Gastroesophageal sphincter (tissue), 3 donors: ENCODE measurements at regions not wholly inside any gene's neighbourhood (a gene's known extent, or its start where the extent isn't known, plus 50 kb on each side); places are given as distances from the start of the nearest gene placed in this dataset.

ENCODE experiments used
- EP300 ChIP-seq: sonication (generic); formaldehyde crosslinking; IDR thresholded peaks from one replicate; pipeline ENCODE4 v1.6.1; 2017; ENCODE audit warnings: antibody characterized with exemption, mild to moderate bottlenecking
- POLR2AphosphoS5 ChIP-seq: sonication (generic); formaldehyde crosslinking; IDR thresholded peaks from one replicate; pipeline ENCODE4 v1.6.1; 2017; ENCODE audit warnings: antibody characterized with exemption
- TF ChIP-seq, protein P1 (sequence below), 4 experiments: fragments of 200-600 bp in 2 of 4; fragments of 450-650 bp in 2 of 4; sonication (generic) in 1 of 4; IDR thresholded peaks; one replicate each; pipeline ENCODE4 v1.5.1; 2017 to 2019; ENCODE audit warnings: antibody characterized with exemption in 4 of 4, mild to moderate bottlenecking in 2 of 4, moderate library complexity in 2 of 4

GRCh38 chr1:10943041-10943440, 69.4 kb upstream of the TARDBP start:
- TF ChIP-seq, protein P1, sequence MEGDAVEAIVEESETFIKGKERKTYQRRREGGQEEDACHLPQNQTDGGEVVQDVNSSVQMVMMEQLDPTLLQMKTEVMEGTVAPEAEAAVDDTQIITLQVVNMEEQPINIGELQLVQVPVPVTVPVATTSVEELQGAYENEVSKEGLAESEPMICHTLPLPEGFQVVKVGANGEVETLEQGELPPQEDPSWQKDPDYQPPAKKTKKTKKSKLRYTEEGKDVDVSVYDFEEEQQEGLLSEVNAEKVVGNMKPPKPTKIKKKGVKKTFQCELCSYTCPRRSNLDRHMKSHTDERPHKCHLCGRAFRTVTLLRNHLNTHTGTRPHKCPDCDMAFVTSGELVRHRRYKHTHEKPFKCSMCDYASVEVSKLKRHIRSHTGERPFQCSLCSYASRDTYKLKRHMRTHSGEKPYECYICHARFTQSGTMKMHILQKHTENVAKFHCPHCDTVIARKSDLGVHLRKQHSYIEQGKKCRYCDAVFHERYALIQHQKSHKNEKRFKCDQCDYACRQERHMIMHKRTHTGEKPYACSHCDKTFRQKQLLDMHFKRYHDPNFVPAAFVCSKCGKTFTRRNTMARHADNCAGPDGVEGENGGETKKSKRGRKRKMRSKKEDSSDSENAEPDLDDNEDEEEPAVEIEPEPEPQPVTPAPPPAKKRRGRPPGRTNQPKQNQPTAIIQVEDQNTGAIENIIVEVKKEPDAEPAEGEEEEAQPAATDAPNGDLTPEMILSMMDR (IDR thresholded peaks at IDR 0.05), result no peak
- TF ChIP-seq POLR2AphosphoS5 (no peak), EP300 (no peak)
